DMS153 treated with DMSO at 0.1 percent for 48 hours (cell line): ENCODE measurements at regions not wholly inside any gene's neighbourhood (a gene's known extent, or its start where the extent isn't known, plus 50 kb on each side); places are given as distances from the start of the nearest gene placed in this dataset.
"Not testable (repeated sequence)": the region's sequence is repeated elsewhere in the genome, so short reads cannot be mapped to it uniquely, and the experiment has no call there.

ENCODE experiments used
- DNase-seq: peaks from one replicate; lab custom pipeline; 2025; ENCODE audit not compliant: unreplicated experiment; lab: John Stamatoyannopoulos, UW

DNA sequence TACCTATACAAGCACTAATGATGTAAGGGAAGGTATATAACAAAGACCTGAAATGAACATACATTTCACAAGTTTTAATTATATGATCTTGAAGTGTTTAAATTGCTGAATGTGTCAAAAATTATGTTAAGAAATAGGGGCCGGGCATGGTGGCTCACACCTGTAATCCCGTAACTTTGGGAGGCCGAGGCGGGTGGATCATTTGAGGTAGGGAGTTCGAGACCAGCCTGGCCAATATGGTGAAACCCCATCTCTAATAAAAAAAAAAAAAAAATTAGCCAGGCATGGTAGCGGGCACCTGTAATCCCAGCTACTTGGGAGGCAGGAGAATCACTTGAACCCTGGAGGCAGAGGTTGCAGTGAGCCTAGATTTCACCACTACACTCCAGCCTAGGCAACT lies 537.4 kb upstream of the STEAP1 start:
- not testable (repeated sequence) for DNase-seq

DNA sequence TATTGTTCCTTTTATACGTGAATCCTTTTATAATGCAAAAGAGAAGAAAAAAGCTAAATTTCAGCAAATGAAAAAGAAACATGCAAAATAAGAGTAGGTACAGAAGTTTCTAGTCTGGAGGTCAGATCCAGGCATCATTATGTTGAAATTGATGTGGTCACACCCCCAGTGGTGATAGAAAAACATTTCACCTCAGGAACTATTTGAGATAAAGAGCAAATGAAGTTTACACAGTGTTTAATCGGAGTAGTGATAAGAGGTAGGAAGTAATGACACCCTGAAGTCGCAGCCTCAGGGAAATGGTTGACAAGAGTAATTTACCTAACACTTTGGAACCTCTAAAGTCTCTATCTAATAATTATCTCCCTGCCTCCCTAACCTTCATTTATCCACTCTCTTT lies 536.0 kb upstream of the STEAP1 start:
- no peak for DNase-seq

DNA sequence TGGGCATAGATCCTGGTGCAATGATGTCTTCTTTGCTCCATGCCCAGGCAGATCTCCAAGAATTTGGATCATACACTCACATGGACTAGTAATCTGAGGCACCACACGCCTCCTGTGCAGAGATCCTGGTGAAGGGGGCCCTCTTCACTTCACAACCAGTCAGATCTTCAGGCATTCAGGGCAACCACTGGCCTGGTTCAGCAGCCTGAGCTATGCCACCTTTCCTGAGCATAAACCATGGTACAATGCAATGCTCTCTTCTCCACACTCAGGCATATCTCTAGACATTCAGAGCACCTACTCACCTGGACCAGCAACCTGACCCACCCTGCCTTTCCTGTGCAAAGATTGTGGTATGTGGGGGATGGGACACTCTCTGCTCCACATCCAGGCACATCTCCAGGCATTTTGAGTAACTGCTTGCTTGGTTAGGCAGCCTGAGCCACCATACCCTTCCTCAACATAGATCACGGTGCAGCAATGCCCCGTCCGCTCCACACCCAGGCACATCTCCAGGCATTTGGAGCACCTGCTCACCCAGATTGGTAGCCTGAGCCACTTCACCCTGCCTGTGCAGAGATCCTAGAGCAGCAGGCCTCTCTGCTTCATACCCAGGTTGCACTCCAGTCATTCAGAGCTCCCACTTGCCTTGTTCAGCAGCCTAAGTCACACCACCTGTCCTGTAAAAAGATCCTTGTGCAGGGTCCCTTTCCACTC lies 532.2 kb upstream of the STEAP1 start:
- no peak for DNase-seq

- peak; percentile 37 for DNase-seq
Measured at GRCh38 chr7:89623018-89623672, 531.1 kb upstream of the STEAP1 start.

DNA sequence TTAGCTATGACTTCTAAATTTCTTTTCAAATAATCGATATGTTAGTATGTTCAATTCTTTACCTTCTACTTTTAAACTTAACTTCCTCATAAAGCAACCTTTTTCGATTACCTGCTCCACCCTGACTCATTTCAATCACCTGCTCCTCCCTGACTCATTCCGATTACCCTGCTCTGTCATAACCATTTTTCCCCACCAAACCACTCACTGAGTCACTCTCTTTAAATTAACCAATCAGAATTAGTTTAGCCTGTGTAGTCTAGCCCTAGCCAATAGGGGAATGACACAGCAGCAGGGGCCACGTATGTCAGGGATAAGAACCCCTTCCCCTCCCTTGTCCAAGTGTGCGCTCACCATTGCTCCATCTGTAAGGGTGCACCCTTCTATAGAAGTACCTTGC lies 530.1 kb upstream of the STEAP1 start:
- DNase-seq, result not testable (repeated sequence)

- no peak for DNase-seq
Measured at GRCh38 chr7:89648509-89648908, 505.8 kb upstream of the STEAP1 start.

DNA sequence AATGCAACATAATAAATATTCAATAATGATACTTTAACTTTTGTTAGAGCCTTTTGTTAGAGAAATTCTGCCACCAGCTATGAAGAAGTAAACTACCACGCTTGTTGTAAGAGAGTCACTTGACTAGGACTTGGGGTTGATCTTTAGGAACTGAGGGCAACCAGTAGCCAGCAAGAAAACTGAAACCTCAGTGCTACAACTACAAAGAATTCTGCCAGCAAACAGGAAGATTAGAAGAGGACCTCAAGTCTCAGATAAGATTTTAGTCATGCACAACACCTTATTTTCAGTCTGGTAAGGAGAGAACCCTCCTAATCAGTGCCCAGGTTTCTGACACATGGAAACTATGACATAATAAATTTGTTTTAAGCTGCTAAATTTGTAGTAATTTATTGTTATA lies 498.3 kb upstream of the STEAP1 start:
- no peak for DNase-seq

DNA sequence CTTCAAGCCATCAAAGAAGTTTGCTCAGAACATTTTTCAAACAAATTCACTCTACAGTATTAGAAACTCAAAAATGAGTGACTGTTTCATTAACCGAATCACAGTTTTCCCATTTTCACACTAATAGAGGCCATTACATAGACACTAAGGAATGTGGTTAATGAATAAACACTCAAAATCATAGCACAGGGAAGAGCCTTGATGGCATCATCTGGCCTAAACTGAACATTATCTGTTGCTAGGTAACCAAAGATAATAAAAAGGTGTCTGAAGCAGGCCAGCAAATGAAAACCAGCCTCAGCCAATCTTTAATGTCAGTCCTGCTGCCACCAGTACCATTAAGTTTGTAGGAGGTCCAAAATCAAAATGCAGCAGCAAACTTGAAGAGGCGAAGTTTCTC lies 492.4 kb upstream of the STEAP1 start:
- DNase-seq, result no peak

- DNase-seq, result no peak
Measured at GRCh38 chr7:89666136-89666835, 488.0 kb upstream of the STEAP1 start.

GRCh38 chr7:89680161-89680560 lies 474.1 kb upstream of the STEAP1 start:
- no peak for DNase-seq

- DNase-seq, result no peak
Measured at GRCh38 chr7:89681448-89681847, 472.8 kb upstream of the STEAP1 start.

DNA sequence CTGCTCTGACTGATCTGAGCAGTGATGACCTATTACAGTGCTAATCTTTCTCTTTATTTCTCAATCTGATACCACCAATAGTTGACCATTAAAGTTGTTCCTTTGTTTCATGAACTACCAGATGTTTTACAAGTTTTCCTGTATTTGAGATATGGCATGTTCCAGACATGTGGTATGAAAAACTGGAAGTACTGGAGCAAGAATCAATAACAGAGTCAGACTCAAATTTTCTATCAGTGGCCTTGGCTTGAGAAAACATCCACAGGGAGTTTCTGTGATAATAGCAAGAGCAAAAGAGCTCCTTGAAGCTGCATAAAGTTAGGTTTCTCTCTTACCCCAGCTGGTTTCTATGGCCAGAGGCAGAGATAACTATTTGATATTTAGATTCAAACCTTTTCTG lies 469.0 kb upstream of the STEAP1 start:
- DNase-seq, result no peak

DNA sequence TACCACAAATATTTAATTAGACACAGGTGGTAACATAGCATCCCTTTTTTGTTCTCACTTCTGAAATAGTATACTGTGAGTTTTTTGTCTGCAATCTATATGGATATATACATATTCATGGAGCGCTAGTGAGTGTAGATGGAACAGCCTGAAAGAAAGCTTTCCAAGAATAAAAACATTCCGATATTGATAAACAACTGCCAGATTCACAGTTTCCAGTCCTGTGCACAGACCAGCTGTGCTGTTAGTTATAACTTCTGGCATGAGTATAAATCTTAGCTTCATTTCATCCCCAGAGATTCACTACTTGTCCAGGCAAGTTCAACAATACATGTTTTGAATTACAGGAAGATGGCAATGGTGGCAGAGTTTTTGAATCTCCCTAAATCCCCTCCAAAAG lies 467.1 kb upstream of the STEAP1 start:
- DNase-seq, result no peak

DNA sequence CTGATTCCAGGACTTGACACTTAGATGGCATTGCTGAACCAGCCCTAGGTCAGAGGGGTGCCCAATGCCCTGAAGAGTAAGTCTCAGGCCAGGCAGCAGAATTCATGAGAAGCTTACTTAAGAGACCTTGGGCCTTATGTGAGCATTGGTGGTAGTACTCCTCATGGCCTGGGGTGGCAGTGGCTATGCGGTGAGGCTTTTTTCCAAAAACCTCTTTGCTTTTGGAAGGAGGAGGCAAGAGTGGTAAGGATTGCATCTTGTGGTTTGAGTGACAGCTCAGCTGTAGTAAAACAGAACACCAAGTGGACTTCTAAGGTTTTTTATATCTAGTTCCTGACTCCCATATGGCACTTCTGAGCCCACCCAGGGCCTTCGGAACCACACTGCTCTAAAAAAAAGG lies 459.0 kb upstream of the STEAP1 start:
- DNase-seq, result no peak

- no peak for DNase-seq
Measured at GRCh38 chr7:89714131-89714530, 440.1 kb upstream of the STEAP1 start.

DNA sequence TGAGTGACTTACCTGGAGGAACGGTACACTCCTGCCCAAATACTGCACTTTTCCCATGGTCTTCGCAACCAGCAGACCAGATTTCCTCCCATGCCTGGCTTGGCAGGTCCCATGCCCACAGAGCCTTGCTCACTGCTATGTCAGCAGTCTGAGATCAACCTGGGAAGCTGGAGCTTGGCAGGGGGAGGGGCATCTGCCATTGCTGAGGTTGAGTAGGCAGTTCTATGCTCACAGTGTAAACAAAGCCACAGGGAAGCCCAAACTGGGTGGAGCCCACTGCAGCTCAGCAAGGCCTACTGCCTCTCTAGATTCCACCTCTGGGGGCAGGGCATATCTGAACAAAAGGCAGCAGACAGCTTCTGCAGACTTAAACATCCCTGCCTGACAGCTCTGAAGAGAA lies 435.3 kb upstream of the STEAP1 start:
- peak; percentile 54 for DNase-seq

- DNase-seq, result no peak
Measured at GRCh38 chr7:89728481-89728880, 425.8 kb upstream of the STEAP1 start.

DNA sequence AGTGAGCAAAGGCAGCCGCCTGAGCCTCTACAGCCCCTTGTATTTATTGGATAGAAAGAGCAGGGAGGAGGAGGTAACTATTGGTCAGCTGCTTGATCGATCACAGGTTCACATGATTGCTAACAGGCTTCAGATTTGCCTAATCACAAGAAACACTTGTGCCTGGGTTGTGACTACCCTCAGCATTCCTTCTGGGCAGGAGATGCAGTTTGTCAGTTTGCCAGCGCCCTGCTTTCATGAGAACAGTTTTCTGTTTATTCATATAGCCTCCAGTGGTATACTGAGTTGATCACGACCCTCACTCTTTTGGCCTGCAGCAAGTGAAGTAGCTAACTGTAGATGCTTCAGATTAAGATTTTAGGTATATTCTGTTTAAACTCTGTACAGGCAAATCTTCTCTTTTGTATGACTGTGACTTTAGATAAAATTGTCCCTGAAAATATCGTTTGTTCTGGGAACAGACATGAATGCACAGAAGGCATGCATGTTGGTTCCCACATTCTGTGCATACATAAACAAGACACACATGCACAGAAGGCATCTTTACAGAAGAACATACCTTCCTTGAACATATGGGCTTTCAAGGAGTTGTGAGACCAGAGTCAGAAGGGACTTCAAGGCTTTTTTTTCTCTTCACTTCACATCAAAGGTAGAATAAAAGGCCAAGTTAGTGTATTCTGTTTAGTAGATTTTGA lies 422.4 kb upstream of the STEAP1 start:
- no peak for DNase-seq

DNA sequence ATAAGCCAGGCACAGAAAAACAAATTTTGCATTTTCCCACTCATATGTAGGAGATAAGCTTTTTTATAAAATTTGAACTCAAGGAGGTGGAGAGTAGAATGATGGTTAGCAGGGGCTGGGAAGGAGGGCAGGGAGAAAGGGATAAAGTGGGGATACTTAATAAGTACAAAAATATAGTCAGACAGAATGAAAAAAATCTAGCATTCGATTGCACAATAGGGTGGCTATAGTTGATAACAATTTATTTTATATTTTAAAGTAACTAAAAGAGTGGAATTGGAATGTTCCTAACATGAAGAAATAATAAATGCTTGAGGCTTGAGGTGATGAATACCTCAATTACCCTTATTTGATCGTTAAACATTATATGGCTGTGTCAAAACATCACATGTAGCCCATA lies 415.7 kb upstream of the STEAP1 start:
- no peak for DNase-seq

GRCh38 chr7:89757910-89758309 lies 396.4 kb upstream of the STEAP1 start:
- no peak for DNase-seq

- no peak for DNase-seq
Measured at GRCh38 chr7:89760690-89761089, 393.6 kb upstream of the STEAP1 start.

GRCh38 chr7:89761173-89761572 lies 393.1 kb upstream of the STEAP1 start:
- no peak for DNase-seq
